Breast epithelium (tissue), 4 donors: ENCODE measurements at regions not wholly inside any gene's neighbourhood (a gene's known extent, or its start where the extent isn't known, plus 50 kb on each side); places are given as distances from the start of the nearest gene placed in this dataset.

Source experiments
- DNase-seq, 2 donors: peaks; one replicate each; pipeline ENCODE4 v3.0.0-alpha.2; 2019; ENCODE audit warnings: low spot score in 2 of 2
- H3K27ac ChIP-seq, 2 donors: fragments of 200-600 bp; sonication (generic) in 1 of 2; one replicate each; pipeline ENCODE4 v1.5.1; 2016 to 2019; ENCODE audit warnings: mild to moderate bottlenecking in 1 of 2
- H3K27me3 ChIP-seq, 2 donors: fragments of 200-600 bp; sonication (generic) in 1 of 2; one replicate each; pipeline versions ENCODE4 v1.5.1 to v1.6.0; 2017 to 2019; ENCODE audit warnings: control low read depth in 1 of 2, mild to moderate bottlenecking in 1 of 2
- H3K36me3 ChIP-seq: fragments of 200-600 bp; one replicate; pipeline ENCODE4 v1.5.1; 2019
- H3K4me1 ChIP-seq, 2 donors: fragments of 200-600 bp; sonication (generic); one replicate each; pipeline ENCODE4 v1.5.1; 2016 to 2019; ENCODE audit warnings: control low read depth in 1 of 2
- H3K4me3 ChIP-seq, 3 donors: fragments of 200-600 bp; sonication (generic); 1 replicate in 2 of 3; 2 replicates in 1 of 3; pipeline ENCODE4 v1.5.1; 2016 to 2019; ENCODE audit warnings: mild to moderate bottlenecking in 3 of 3, moderate library complexity in 2 of 3
- H3K9me3 ChIP-seq, 2 donors: fragments of 200-600 bp; sonication (generic) in 1 of 2; one replicate each; pipeline ENCODE4 v1.5.1; 2016 to 2019; ENCODE audit warnings: control low read depth in 1 of 2
- POLR2A ChIP-seq: fragments of 450-650 bp; IDR thresholded peaks from one replicate; pipeline ENCODE4 v1.6.1; 2016; ENCODE audit warnings: antibody characterized with exemption, mild to moderate bottlenecking, moderate library complexity
- POLR2AphosphoS5 ChIP-seq, 3 donors: sonication (generic); formaldehyde crosslinking; IDR thresholded peaks; one replicate each; pipeline ENCODE4 v1.6.1; 2017; ENCODE audit warnings: antibody characterized with exemption in 3 of 3
- intact Hi-C: fragments of 100-400 bp; cut with DNase I; formaldehyde crosslinking; loops from one replicate; pipeline ENCODE4 v1.15.1; 2023; ENCODE audit warnings: low total_unique reads
- TF ChIP-seq, protein P1 (sequence below), 3 donors: fragments of 450-650 bp; IDR thresholded peaks; one replicate each; pipeline ENCODE4 v1.5.1; 2016 to 2017; ENCODE audit warnings: antibody characterized with exemption in 3 of 3, mild to moderate bottlenecking in 3 of 3, moderate library complexity in 3 of 3

DNA sequence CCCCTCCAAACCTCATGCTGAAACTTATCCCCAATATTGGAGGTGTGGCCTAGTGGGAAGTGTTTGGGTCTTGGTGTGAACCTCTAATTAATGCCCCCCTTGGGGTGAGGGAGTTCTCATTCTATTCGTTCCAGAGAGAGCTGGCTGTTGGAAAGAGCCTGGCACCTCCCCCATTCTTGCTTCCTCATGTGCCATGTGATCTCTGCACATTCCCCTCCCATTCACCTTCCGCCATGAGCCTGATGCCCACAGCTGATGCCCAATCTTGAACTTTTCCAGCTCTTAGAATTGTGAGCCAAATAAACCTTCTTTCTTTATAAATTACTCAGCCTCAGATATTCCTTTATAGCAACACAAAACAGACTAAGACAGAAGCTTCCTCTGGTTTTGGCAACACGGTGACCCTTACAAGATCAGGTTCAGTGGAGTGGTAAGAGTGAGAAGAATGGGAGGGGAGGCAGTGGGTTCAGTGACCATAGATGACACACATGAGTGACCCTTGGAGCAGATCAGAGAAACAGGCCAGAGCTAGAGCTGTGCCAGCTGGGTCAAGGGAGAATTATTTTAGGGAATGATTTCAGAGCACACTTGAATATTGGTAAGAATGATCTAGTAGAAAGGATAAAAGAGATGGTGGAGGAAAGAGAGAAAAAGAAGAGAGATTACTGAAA is 176.4 kb downstream of the LY86 start:
- intact Hi-C loops = loop anchor here (5.0 kb wide), 1 partner anchor 1422 kb away; no protein-coding TSS in a partner anchor
- H3K4me1 ChIP-seq = no peaks in the 10 kb centered on the region
- TF ChIP-seq POLR2A (no peak), POLR2AphosphoS5 (IDR thresholded peaks at IDR 0.05) (no peak)
- TF ChIP-seq, protein P1, sequence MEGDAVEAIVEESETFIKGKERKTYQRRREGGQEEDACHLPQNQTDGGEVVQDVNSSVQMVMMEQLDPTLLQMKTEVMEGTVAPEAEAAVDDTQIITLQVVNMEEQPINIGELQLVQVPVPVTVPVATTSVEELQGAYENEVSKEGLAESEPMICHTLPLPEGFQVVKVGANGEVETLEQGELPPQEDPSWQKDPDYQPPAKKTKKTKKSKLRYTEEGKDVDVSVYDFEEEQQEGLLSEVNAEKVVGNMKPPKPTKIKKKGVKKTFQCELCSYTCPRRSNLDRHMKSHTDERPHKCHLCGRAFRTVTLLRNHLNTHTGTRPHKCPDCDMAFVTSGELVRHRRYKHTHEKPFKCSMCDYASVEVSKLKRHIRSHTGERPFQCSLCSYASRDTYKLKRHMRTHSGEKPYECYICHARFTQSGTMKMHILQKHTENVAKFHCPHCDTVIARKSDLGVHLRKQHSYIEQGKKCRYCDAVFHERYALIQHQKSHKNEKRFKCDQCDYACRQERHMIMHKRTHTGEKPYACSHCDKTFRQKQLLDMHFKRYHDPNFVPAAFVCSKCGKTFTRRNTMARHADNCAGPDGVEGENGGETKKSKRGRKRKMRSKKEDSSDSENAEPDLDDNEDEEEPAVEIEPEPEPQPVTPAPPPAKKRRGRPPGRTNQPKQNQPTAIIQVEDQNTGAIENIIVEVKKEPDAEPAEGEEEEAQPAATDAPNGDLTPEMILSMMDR (IDR thresholded peaks at IDR 0.05) = no peak
- DNase-seq = no peak
- no peaks in the 10 kb centered on the region for H3K36me3 ChIP-seq
- no peaks in the 10 kb centered on the region for H3K27me3 ChIP-seq
- H3K4me3 ChIP-seq = no peak overlapping the region
- no peaks in the 10 kb centered on the region for H3K9me3 ChIP-seq
- no peak overlapping the region for H3K27ac ChIP-seq

DNA sequence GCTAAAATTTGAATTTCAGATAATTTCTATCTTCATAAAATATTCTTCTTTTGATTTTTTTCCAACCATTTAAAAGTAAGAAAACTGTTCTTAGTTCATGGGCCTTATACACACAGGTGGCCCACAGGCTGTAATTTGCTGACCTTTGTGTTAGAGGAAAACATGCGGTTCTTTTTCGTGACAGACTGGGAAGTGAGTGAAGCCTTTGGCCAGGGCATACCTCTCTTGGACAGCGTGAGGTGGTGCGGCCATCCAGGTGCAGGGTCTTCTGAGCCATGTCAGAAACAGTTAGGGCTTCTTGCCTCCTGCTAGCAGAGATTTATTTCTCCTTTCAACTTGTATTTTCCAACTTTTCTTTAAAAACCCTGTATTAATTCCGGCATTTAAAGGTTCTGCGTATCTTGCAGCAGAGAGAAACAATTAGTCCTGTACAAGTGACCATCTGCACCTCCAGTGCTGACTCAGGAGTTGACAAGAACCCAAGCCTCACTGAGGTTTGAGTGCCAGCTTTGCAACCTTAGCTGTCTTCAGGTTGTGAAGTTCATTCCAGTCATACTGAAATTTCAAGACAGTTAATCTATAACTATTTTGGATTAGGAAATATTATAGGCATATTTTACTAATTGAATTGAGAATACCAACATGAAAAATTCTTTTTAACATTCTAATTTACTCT is 177.8 kb downstream of the LY86 start:
- Histone ChIP-seq H3K4me3 (no peak overlapping the region), H3K4me1 (no peaks in the 10 kb centered on the region), H3K27me3 (no peaks in the 10 kb centered on the region), H3K27ac (no peak overlapping the region), H3K36me3 (no peaks in the 10 kb centered on the region), H3K9me3 (no peaks in the 10 kb centered on the region)
- intact Hi-C loops = no loop called here
- no peak for TF ChIP-seq POLR2A
- no peak for TF ChIP-seq POLR2AphosphoS5 (IDR thresholded peaks at IDR 0.05)
- TF ChIP-seq, protein P1 (IDR thresholded peaks at IDR 0.05) = no peak
- no peak for DNase-seq

DNA sequence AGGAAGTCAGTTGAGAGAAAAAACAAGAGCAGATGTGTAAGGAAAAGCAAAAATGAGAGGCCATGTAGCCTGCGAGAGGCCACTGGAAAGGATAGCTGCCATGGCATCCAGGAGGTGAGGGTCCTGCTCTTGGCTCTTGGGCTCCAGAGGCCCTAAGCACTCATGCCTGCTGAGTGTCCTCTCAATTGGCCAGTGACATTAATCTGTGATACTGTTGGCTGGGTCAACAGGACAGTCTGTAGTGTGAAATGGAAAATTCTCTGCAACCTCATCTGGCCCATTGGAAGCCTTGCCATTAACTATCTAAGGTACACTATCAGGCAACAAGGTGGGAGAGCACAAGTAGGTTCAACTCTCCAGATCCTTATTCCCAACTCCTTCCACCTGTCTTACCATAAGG is 180.9 kb downstream of the LY86 start:
- H3K27ac ChIP-seq = no peak overlapping the region
- H3K27me3 ChIP-seq = no peaks in the 10 kb centered on the region
- intact Hi-C loops = no loop called here
- no peaks in the 10 kb centered on the region for H3K9me3 ChIP-seq
- H3K4me1 ChIP-seq = no peaks in the 10 kb centered on the region
- TF ChIP-seq POLR2A = no peak
- H3K4me3 ChIP-seq = no peak overlapping the region
- no peak for DNase-seq
- H3K36me3 ChIP-seq = no peaks in the 10 kb centered on the region

DNA sequence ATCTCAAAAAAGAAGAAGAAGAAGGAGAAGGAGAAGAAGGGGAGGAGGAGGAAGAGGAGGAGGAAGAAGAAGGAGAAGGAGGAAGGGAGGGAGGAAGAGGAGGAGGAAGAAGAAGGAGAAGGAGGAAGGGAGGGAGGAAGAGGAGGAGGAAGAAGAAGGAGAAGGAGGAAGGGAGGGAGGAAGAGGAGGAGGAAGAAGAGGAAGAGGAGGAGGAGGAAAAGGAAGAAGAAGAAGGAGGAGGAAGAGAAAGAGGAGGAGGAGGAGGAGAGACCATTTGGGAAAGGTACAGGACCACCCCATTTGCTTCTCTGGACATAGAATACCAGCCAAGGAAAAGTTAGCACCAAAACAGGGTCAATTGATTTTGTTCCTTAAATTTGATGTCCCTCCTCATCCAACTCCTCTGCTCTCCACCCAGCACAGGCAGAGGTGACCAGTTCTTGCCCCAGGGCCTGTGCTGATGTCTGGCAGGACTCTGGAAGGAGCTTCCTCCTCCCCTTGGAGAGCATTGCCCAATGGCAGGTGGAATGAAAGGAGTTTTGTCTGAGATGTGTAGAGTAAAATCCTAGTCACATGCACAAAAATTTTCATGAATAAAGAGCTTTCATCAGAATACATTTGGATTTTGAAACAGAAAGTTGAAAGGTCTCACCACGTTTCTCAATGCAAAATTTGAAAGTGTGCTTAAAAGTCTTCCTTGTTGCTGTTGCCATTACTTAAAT is 182.9 kb downstream of the LY86 start:
- no peaks in the 10 kb centered on the region for H3K27me3 ChIP-seq
- no peaks in the 10 kb centered on the region for H3K9me3 ChIP-seq
- no peaks in the 10 kb centered on the region for H3K36me3 ChIP-seq
- H3K4me3 ChIP-seq = no peak overlapping the region
- no peaks in the 10 kb centered on the region for H3K4me1 ChIP-seq
- peak overlapping the region in 1 of 2 donors; percentile 69 for H3K27ac ChIP-seq
- intact Hi-C loops = no loop called here
- TF ChIP-seq, protein P1 (IDR thresholded peaks at IDR 0.05) = no peak
- TF ChIP-seq POLR2AphosphoS5 (IDR thresholded peaks at IDR 0.05) = no peak
- TF ChIP-seq POLR2A = no peak
- peak; percentile 70 to 74 for DNase-seq

DNA sequence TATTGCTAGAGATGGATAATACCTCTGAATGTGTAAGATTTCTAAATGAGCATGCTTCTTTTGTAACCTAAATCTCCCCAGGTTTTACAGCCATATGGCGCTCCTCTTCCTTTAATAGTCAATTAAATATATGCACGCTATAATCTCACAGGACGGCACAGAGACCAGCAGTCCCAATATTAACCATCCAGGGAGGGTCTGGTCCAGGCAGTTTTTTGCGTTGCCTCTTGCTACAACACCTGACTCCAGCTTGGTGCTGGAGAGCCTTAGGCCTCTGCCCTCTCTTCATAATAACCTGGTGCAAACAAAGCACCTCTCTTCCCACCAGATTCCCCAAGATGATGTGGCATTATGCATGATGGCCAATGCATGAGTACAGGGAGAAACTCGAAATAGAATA is 183.4 kb downstream of the LY86 start:
- no peaks in the 10 kb centered on the region for H3K9me3 ChIP-seq
- H3K36me3 ChIP-seq = no peaks in the 10 kb centered on the region
- H3K4me3 ChIP-seq = no peak overlapping the region
- H3K27ac ChIP-seq = peak overlapping the region; percentile 19 to 69
- no peaks in the 10 kb centered on the region for H3K27me3 ChIP-seq
- TF ChIP-seq POLR2A (no peak), POLR2AphosphoS5 (IDR thresholded peaks at IDR 0.05) (no peak)
- TF ChIP-seq, protein P1 (IDR thresholded peaks at IDR 0.05) = no peak
- DNase-seq = no peak
- intact Hi-C loops = no loop called here
- no peaks in the 10 kb centered on the region for H3K4me1 ChIP-seq
